ENCODE measurements at regions not wholly inside any gene's neighbourhood (a gene's known extent, or its start where the extent isn't known, plus 50 kb on each side); places are given as distances from the start of the nearest gene placed in this dataset.

- no peak for TF ChIP-seq MAFK (IDR thresholded peaks at IDR 0.05; ENCODE audit: low read depth, low read length)
- TF ChIP-seq BHLHE40 (IDR thresholded peaks at IDR 0.05; ENCODE audit: low read depth, low read length): no peak
- TF ChIP-seq CTCF (conservative IDR thresholded peaks at IDR 0.05; ENCODE audit: low read depth, low read length): no peak
- TF ChIP-seq POLR2A (IDR thresholded peaks at IDR 0.05; ENCODE audit: low read depth, low read length): no peak
- TF ChIP-seq MXI1 (IDR thresholded peaks at IDR 0.05; ENCODE audit: borderline replicate concordance, low read depth, low read length): no peak
- no peak for TF ChIP-seq FOS (IDR thresholded peaks at IDR 0.05; ENCODE audit: low read depth, low read length)
- no peak for TF ChIP-seq RFX5 (IDR thresholded peaks at IDR 0.05; ENCODE audit: low read depth, low read length)
- TF ChIP-seq RAD21 (IDR thresholded peaks at IDR 0.05; ENCODE audit: low read length): no peak
- no peak for TF ChIP-seq CHD1 (IDR thresholded peaks at IDR 0.05; ENCODE audit: low read depth, low read length)
- no peak for TF ChIP-seq RCOR1 (IDR thresholded peaks at IDR 0.05; ENCODE audit: insufficient replicate concordance, low read length)
- TF ChIP-seq USF2 (IDR thresholded peaks at IDR 0.05; ENCODE audit: low read depth, low read length): no peak
- TF ChIP-seq SMC3 (IDR thresholded peaks at IDR 0.05; ENCODE audit: low read depth, low read length): no peak
- no peak for TF ChIP-seq NFE2L2 (IDR thresholded peaks at IDR 0.05; ENCODE audit: low read depth, low read length)
- no peak for TF ChIP-seq ELK1 (IDR thresholded peaks at IDR 0.05; ENCODE audit: borderline replicate concordance, low read depth, low read length)
Measured at GRCh38 chr20:16208443-16208842, 364.8 kb downstream of the KIF16B start.
